NCI-H146 treated with DMSO at 0.1 percent for 48 hours (cell line): ENCODE measurements at regions not wholly inside any gene's neighbourhood (a gene's known extent, or its start where the extent isn't known, plus 50 kb on each side); places are given as distances from the start of the nearest gene placed in this dataset.
"Not testable (repeated sequence)": the region's sequence is repeated elsewhere in the genome, so short reads cannot be mapped to it uniquely, and the experiment has no call there.

Experiments
- DNase-seq: peaks from one replicate; lab custom pipeline; 2025; ENCODE audit not compliant: unreplicated experiment; lab: John Stamatoyannopoulos, UW

DNA sequence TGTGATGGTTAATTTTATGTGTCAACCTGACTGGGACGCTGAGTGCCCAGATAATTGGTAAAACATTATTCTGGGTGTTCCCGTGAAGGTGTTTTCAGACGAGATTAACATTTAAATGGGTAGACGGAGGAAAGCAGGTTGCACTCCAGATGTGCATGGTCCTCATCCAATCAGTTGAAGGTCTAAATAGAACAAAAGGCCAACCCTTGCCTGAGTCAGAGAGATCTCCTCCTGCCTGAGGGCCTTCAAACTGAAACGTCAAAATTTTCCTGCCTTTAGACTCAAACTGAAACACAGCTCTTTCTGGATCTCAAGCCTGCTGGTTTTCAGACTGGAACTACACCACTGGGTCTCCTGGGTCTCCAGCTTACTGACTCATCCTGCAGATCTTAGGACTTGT lies 73.5 kb downstream of the NPIPA8 start:
- DNase-seq, result not testable (repeated sequence)

DNA sequence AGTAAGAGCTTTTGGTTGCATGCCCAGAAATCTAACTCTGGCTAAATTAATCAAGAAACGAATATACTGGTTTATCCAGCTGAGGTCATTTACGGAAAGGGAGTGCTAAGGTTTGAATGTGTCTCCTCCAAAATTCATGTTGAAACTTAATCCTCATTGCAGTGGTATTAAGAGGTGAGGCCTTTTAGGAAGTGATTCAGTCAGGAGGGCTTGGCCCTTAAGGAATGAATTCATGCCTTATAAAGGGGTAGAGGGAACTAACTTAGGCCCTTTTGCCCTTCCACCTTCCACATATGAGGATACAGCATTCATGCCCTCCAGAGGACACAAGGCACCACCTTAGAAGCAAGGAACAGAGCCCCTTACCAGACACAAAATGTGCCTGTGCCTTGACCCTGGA lies 74.7 kb downstream of the NPIPA8 start:
- not testable (repeated sequence) for DNase-seq

DNA sequence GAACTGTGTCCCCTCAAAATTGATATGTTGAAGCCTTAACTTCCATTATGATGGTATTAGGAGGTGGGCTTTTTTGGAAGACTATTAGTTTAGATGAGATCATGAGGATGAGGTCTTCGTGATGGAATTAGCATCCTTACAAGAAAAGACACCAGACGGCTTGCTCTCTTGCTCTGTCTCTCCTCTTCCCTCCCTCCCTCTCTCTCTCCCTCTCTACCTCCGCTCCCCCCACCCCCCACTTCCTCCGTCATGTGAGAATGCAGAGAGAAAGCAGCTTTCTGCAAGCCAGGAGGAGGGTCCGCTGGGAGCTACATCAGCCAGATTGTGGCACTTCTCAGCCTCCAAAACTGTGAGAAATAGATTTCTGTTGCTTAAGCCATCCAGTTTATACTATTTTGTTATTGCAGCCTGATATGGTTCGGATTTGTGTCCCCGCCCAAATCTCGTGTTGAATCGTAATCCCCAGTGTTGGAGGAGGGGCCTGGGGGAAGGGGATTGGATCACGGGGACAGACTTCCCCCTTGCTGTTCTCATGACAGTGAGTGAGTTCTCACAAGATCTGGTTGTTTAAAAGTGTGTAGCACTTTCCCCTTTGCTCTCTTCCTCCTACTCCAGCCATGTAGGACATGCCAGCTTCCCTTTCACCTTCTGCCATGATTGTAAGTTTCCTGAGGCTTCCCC lies 76.9 kb downstream of the NPIPA8 start:
- DNase-seq, result not testable (repeated sequence)

DNA sequence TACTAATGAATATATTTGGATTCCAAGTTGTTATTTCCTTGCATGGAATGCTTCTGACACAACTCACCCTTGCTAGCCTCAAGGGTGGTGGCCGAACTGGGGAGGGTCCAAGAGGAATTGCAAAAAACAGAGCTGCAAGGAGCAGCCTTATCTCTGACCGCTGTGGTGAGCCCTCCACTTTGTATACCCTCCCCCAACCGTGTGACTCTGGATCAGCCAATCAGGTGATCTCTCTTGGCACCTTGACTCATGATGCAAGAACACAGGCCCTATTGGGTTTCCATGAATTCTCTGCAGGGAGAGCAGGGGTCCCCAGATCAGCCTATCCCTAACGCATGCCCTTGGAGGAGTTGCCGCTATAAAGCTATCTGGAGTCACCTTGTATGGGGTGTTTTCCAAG lies 83.6 kb downstream of the NPIPA8 start:
- DNase-seq, result not testable (repeated sequence)

DNA sequence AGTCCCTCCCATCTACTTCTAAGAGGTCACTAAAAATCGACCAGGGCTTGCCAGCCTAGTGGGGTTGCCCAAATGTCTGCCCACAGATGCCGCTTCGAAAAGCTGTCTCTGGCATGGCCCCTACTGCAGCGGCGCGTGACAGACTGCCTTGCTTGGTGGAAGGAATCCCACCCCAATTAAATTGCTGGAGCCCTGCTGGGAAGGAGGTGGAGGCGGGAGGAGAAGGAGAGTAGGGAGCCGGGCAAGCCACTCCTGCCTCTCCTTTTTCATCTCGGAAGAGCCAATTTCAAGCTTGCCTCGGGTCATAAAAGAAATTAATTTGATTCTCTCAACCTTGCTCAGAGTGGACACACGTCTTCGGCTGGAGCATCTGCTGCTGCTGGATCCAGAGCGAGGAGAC lies 106.0 kb downstream of the NPIPA8 start:
- DNase-seq, result not testable (repeated sequence)

DNA sequence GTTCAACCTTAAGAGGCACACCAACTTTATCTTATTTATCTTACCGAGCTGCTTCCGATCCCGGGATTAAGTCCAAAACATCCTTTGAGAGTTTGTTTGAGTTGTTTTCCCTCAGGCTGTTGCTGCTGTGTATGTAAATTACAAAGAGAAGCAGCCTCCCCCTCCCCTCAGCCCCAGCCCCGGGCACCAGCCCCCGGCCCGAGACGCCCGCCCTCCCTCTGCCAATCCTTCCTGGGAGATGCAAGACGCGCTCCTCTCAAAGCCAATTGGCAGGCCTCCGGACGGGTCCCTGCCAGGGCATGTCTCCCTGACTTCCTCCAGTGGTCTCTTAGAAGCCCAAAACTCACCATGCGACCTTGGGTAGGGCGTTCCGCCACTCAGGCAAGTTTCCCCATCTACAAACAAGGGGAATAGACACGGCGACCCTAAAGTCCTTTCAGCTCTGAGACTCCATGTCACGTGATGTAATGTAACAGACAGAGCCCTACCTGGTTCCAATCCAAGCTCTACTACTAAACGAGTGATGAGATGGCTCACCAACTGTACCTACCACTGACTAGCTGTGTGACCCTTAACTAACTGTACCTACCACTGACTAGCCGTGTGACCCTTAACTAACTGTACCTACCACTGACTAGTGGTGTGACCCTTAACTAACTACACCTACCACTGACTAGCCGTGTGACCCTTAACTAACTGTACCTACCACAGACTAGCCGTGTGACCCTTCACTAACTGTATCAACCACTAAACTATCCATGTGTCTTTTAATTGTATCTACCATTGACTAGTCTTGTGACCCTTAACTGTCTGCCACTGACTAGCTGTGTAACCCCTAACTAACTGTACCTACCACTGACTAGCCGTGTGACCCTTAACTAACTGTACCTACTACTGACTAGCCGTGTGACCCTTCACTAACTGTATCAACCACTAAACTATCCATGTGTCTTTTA lies 114.2 kb downstream of the NPIPA8 start:
- not testable (repeated sequence) for DNase-seq

DNA sequence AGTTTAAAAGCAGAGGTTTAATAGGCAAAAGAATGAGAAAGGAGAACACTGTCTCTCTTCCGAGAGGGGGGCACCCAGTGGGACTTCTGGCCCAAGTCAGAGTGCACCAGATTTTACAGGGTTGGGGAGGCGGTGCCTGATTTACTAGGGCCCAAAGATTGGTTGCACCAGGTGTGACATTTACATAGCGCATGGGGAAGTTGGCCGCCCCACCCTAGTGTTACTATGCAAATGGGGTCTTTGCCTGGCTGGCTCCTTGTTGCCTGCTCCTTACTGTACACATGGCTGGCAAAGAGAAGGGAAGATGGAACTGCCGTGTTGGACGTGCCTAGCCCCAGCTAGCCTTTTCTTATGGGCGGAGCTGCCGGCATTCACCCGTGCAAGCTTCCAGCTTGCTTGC lies 118.8 kb downstream of the NPIPA8 start:
- DNase-seq, result not testable (repeated sequence)

DNA sequence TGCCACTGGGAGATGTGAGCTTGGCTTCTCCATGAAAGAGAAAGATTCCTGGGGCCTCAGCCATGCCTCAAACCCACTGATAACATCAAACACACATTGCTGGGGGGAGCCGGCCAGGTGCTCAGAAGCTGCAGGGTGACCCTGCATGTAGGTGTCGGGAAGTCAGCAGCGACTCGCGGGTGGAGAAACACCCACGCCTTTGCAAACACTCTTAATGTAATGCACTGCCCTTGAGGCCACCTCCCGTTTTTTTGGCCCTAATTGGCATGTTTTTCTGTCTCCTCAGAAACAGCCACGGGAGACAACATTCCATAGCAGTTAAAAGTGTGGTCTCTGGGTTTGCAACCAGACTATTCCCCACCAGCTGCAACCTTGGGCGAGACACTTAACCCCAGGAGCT lies 119.7 kb downstream of the NPIPA8 start:
- not testable (repeated sequence) for DNase-seq

DNA sequence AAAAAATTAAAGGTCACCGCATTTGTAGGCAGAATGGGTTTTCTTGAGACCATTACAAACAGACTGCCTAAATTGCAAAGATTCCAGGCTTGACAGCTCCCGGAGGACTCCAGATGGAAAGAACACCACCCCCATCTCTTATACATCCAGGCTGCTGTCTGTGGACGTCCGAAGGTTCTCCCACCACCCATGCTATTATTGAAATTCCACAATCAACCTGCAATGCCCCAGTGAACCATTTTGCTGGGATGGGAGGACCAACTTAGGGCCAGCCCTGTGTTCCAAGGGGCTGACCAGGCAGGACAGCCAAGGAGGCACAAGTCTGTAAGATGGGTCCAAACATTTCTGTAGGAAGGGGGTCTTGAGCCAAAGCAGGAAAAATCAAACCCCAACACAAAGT lies 122.7 kb downstream of the NPIPA8 start:
- DNase-seq, result not testable (repeated sequence)

DNA sequence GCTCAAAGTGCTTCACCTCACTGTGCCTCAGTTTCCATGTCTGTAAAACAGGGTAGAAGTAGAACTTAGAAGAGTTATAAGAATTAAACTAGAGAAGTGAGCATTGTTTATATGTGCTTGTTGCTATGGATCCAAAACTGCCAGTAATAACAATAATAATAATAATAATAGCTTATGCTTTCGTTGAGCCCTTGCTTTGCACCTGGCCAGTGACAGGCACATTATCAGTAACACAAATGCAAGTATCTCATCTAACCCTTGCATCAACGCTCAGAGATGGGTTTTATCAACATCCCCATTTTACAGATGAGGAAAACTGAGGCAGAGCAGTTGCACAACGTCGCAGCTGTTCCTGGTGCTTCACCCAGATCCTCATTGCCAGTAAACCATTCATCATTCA lies 125.0 kb downstream of the NPIPA8 start:
- DNase-seq, result not testable (repeated sequence)

DNA sequence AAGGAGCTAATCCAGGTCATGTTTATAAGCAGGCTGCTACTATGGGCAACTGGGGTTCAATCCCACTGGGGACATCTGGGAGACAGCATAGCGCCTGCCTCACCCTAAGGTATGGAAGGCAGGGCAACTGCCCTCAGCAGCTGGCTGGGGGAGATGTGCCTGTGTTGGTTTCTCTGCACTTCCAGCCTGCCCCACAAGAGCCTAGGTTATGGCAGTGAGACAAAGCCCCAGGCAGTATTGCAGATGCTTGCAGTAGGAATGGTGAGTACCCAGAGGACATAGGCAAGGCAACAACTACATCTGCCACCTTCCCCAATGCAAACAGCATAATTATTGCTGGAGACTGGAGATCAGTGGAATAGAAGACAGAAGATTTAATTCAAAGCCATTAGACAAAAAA lies 131.8 kb downstream of the NPIPA8 start:
- not testable (repeated sequence) for DNase-seq

DNA sequence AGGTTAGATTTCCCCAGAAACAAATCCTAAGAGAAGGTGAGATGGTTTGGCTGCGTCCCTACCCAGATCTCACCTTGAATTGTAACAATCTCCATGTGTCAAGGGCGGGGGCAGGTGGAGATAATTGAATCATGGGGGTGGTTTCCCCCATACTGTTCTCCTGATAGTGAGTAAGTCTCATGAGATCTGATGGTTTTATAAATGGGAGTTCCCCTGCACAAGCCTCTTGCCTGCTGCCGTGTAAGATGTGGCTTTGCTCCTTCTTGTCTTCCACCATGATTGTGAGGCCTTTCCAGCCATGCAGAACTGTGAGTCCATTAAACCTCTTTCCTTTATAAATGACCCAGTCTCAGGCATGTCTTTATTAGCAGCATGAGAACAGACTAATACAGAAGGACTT lies 132.2 kb downstream of the NPIPA8 start:
- not testable (repeated sequence) for DNase-seq

DNA sequence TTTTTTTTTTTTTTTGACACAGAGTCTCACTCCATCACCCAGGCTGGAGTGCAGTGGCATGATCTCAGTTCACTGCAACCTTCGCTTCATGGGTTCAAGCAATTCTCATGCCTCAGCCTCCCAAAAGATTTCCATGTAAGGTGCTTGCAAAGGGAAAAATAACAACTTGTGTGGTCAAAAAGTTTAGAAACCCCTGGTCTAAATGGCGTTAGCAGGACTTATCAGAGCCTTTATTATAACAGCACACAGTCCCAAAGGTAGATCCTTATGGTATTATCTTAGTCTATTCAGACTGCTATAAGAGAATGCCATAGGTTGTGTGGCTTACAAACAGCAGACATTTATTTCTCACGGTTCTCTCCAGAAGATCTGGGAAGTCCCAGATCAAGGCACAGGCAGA lies 135.0 kb downstream of the NPIPA8 start:
- not testable (repeated sequence) for DNase-seq

DNA sequence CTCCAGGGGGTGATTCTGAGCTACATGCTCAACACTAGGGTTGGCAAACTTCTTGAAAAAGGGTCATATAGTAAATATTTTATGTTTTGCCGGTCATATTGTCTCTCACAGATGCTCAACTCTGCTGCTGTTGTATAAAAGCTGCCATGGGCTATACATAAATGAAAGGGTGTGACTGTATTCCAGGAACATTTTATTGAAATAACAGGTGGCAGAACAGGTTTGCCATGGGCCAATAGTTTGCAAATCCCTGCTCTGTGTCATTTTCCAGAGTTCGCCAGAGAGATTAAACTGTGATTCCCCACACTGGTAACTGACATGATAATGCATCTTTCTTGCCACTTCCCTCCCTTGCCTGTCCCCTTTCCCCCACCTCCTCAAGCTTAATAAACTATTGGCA lies 144.1 kb downstream of the NPIPA8 start:
- not testable (repeated sequence) for DNase-seq

DNA sequence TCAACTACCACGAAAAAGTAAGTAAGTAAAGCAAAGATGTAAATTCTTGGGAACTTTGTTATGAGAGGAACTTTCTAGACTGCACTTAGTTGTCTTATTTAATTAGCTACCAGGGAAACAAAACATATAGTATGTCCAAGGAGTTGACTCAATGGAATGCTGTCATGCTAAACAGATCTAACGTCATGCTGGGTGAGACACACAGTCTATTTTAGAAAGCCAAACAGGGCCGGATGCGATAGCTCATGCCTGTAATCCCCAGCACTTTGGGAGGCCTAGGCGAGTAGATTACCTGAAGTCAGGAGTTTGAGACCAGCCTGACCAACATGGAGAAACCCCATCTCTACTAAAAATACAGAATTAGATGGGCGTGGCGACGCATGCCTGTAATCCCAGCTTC lies 146.4 kb downstream of the NPIPA8 start:
- DNase-seq, result not testable (repeated sequence)

DNA sequence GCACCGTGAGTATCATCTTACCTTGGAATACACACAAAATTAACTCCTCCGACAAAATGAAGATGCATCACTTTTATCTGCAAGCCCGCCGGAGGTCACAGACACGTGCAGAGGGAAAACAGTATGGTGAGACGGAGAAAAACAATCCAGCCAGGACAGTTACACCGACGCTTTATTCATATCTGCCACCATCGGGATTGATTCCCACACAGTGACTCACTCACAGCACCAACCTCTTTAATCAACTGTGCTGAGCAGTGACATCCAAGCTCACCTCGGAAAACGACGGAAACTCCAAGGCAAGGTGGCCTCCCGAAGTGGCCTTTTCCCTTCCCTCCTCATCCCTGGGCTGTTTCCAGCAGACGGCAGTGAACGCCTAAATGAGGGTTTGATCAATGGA lies 151.8 kb downstream of the NPIPA8 start:
- DNase-seq, result not testable (repeated sequence)

DNA sequence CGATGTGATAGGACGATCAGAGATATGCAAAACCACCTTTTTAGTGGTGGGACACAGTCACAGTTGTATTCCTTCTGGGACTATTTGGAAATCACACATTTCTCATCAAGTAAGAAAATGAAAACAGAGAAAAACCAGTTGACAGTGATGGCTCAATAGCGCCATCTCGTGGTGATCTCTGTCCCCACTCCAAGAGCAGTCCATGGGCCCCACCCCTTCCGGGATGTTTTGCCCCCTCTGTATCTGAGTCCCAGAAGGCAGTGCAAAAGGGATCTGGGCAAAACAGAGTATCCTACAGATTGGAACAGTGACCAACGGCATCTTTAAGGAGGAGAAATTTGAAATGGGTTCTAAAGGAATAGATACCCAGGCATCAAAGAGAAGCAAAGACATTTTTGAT lies 155.5 kb downstream of the NPIPA8 start:
- DNase-seq, result not testable (repeated sequence)

DNA sequence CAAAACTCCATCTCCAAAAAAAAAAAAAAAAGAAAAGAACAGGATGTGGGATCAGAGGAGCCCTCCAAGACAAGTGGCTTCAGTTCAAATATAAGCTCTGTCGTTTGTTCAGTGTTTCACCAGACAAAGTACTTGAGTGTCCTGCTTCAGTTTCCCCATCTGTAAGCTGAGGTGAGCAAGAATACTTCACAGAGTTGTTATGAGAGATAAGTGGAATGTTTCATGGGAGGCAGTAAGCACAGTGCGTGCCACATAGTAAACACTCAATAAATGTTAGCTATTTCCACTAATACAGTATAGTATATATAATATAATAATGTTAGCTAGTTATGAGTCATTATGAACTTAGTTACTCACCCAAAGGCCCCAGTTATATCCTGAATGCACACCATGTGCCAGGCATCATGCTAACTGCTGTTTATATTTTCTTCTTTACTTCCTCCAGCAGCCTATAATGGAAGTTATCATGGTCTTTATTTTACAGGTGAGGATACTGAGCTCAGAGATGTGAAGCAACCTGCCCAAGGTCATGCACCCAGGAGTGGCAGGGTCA lies 162.5 kb downstream of the NPIPA8 start:
- not testable (repeated sequence) for DNase-seq

DNA sequence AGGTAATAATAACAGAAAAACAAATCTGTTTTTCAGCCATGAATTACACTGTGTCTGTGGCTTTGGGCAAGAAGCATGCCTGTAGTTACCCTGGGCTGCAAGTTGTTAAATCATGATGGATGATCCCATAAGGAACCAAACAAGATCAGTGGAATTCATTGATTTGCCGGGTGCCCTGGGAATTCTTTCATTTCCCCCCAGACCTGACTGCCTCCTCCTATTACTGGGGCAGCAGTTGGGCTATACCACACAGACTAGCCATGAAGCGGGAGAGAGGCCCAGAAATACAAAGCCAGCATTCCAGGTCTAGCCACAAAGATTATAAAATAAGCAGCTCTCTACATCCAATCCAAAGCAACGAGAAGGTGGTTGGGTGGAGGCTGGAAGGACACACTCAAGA lies 174.2 kb downstream of the NPIPA8 start:
- DNase-seq, result not testable (repeated sequence)

DNA sequence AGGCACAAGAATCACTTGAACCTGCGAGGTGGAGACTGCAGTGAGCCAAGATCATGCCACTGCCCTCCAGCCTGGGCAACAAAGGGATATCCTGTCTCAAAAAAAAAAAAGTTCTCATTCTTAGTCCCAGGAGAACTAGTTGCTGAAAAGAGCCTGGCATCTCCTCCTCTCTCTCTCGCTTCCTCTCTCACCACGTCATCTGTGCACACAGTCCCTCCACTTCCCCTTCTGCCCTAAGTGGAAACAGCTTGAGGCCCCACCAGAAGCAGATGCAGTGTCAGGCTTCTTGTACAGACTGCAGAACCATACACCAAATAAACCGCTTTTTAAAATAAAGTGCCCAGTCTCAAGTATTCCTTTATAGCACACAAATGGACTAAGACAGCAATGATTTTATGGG lies 175.3 kb downstream of the NPIPA8 start:
- DNase-seq, result not testable (repeated sequence)

DNA sequence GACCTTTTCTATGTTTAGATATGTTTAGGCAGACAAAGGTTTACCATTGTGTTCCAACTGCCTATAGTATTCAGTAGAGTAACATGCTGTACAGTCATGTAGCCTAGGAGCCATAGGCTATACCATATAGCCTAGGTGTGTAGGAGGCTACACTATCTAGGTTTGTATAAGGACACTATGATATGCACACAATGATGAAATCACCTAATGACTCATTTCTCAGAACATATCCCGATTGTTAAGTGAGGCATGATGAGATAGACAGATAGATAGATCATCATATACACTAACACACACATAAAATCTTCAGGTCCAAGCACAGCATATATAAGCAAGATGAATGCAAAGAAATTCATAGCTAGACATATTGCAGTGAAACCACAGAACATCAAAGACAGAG lies 177.4 kb downstream of the NPIPA8 start:
- not testable (repeated sequence) for DNase-seq

DNA sequence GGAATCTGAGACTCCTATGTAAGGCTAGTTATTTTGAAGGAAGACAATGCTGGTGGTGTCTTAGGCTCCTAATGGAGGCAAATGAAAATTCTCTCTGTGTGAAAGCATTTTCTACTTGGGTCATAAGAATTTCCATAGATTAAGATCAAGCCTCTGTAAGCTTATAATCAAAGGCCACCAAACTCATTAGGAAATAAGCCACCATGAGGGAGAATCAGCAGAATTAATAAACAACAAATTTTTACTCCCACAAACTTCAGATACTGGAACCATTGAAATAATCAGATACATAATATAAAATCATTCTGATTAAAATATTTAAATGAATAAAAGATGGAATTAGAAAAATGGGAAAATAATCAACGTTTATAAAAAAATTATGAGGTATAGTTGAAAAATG lies 178.7 kb downstream of the NPIPA8 start:
- DNase-seq, result not testable (repeated sequence)
